ENCODE measurements at regions not wholly inside any gene's neighbourhood (a gene's known extent, or its start where the extent isn't known, plus 50 kb on each side); places are given as distances from the start of the nearest gene placed in this dataset.
A peak's percentile ranks its signal among the peaks of the same experiment; 100 is the strongest.

DNA sequence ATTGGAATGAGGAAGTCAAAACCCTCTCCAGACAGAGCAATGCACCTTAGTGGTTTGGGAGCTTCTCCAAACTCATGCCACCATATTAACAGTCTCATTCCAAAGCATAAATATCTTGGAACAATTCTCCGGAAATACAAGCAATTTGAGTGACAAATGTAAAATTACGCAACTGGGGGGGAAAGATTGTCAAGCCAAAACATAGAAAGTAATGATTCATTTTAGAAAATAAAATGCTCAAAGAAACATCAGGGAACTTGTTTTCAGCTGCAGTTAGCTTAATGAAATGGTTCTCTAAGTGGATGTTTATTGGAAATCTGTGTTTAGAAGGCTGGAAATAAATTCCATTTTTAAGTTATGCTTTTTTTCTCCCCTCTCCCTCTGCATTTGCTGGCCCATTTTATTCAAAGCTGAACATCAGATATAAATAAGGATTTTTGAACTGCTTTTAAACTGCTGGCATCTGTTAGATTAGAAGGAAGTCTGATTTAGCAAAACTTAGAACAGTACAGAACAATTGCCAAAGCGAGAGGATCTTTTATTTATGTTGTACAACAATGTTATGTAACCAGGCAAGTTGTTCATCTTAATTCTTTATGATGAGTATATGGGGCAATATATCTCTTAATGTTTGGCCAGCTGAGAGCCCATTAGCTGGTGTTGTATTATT lies 551.9 kb downstream of the PRELID2 start:
- H3K4me3 ChIP-seq (ENCODE audit: low read depth, low read length): no peak overlapping the region
- TF ChIP-seq, protein P1, sequence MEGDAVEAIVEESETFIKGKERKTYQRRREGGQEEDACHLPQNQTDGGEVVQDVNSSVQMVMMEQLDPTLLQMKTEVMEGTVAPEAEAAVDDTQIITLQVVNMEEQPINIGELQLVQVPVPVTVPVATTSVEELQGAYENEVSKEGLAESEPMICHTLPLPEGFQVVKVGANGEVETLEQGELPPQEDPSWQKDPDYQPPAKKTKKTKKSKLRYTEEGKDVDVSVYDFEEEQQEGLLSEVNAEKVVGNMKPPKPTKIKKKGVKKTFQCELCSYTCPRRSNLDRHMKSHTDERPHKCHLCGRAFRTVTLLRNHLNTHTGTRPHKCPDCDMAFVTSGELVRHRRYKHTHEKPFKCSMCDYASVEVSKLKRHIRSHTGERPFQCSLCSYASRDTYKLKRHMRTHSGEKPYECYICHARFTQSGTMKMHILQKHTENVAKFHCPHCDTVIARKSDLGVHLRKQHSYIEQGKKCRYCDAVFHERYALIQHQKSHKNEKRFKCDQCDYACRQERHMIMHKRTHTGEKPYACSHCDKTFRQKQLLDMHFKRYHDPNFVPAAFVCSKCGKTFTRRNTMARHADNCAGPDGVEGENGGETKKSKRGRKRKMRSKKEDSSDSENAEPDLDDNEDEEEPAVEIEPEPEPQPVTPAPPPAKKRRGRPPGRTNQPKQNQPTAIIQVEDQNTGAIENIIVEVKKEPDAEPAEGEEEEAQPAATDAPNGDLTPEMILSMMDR (IDR thresholded peaks at IDR 0.05; ENCODE audit: insufficient read depth, low read length): no peak
- DNase-seq (ENCODE audit: low read depth): peak; percentile 44

DNA sequence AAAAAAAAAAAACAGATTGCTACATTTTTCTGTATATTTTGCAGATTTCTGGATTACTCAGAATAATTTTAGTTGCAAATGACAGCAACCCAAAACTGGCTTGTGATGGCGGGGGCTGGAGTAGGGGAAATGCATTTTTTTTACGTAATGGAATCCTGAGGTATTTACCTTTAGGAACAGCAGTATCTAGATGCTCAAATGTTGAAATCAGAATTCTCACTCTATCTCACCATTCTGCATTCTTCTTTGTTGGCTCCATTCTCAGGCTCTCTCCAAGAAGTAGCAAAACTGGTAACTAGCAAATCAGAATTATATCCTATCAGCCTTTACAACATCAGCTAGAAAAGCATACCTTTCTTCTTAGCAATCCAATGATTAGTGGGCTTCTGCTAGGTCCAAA lies 554.3 kb downstream of the PRELID2 start:
- DNase-seq (ENCODE audit: low read depth): no peak
- TF ChIP-seq, protein P1 (IDR thresholded peaks at IDR 0.05; ENCODE audit: insufficient read depth, low read length): no peak
- H3K4me3 ChIP-seq (ENCODE audit: low read depth, low read length): no peak overlapping the region

DNA sequence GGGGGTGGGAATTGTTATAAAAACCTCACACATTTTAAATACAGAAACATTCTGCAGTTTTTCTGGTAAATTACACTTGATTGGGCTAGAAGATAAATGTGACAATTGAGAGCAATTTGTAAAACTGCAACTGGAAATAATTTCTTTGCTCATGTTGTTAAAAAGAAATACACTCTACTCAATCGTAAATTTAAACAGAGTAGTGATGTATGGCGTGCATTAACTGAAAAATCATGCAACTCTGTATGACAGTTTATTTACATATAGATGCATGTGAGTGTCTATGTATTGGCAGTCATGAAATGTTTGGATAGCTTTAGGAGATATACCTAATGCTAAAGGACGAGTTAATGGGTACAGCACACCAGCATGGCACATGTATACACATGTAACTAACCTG lies 554.9 kb downstream of the PRELID2 start:
- no peak for DNase-seq (ENCODE audit: low read depth)
- TF ChIP-seq, protein P1 (IDR thresholded peaks at IDR 0.05; ENCODE audit: insufficient read depth, low read length): no peak
- no peak overlapping the region for H3K4me3 ChIP-seq (ENCODE audit: low read depth, low read length)

DNA sequence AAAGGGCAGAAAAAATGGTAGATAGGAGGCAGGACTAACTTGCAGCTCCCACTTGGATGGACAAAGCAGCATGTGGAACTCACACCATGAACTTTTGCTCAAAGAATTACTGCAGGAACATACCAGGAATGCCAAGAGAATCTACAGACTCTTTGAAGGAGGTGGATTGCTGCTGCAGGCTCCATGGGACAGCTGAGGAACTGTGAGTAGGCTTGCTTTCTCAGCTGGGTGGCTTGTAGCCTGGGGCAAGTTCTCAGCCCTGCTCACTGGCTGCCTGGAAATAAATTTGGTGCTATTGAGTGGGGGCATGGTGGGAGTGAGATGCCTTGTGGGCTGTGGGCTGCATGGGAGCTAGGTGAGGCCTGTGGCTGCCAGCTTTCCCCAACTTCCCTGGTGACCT lies 574.5 kb downstream of the PRELID2 start:
- DNase-seq (ENCODE audit: low read depth): no peak
- H3K4me3 ChIP-seq (ENCODE audit: low read depth, low read length): no peak overlapping the region
- TF ChIP-seq, protein P1 (IDR thresholded peaks at IDR 0.05; ENCODE audit: insufficient read depth, low read length): no peak

DNA sequence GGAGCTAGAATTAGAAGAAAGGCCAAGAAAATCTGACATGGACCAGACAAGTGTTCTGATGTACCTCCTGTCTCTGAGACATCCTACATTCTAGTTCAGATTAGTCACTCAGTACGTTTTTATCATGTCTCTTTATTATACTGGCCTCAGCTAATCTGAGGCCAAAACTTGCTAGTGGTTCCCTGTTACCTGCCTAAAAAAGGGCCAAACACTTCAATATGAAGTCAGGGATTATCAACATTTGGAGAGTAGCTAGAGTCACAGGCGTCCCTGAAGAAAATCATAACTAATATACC lies 587.4 kb downstream of the PRELID2 start:
- TF ChIP-seq, protein P1 (IDR thresholded peaks at IDR 0.05; ENCODE audit: insufficient read depth, low read length): no peak
- no peak for DNase-seq (ENCODE audit: low read depth)
- H3K4me3 ChIP-seq (ENCODE audit: low read depth, low read length): no peak overlapping the region

DNA sequence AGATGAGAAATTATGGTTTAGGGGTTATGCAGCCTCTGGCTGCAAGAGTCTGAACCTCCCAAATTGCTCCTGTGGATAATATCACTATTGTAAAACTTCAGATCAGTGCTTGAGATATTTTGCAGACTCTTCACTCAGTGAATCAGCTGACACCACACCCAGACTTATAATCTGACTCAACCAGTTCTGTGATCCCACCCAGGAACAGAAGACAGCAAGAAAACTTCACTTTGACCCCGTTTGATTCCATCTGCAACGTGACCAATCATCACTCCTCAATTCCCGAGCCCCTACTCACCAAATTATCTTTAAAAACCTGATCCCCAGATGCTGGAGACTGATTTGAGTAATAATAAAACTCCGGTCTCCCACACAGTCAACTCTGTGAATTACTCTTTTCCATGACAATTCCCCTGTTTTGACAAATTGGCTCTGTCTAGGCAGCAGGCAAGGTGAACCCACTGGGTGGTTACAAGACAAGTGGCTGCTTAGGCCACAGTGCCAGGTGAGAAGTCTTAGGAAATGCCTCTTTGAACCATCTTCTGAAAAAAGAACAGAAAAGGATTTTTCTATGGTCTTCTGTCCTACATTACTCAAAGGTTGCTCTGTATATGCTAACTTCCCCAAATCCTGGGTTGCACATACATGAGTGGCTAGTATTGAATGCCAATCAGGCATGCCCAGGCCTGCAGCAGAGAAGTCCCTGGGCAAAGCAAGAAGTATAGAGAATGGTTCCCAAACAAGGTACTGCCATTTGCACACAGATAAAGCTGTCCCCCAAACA lies 588.0 kb downstream of the PRELID2 start:
- TF ChIP-seq, protein P1 (IDR thresholded peaks at IDR 0.05; ENCODE audit: insufficient read depth, low read length): no peak
- peak; percentile 54 for DNase-seq (ENCODE audit: low read depth)
- no peak overlapping the region for H3K4me3 ChIP-seq (ENCODE audit: low read depth, low read length)
